D341Med (cell line): ENCODE measurements at regions not wholly inside any gene's neighbourhood (a gene's known extent, or its start where the extent isn't known, plus 50 kb on each side); places are given as distances from the start of the nearest gene placed in this dataset.

ENCODE experiments used
- DNase-seq: peaks from one replicate; pipeline ENCODE4 v3.0.0; 2012; ENCODE audit warnings: low spot score

DNA sequence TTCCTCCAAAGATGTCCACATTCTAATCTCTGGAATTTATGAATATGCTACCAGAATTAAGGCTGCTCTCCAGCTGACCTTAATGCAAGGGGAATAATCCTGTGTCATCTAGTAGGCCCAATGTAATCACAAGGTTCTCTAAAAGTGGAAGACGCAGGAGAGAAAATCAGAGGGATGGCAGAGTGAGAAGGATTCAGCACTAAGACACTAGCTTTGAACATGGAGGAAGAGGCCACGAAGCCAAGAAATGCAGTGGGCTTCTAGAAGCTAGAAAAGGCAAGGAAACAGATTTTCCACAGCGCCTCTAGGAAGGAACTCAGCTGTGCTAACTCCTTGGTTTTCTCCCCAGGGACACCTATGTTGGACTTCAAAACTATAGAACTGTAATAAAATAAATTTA is 240.7 kb upstream of the TRAM1L1 start:
- DNase-seq: no peak

DNA sequence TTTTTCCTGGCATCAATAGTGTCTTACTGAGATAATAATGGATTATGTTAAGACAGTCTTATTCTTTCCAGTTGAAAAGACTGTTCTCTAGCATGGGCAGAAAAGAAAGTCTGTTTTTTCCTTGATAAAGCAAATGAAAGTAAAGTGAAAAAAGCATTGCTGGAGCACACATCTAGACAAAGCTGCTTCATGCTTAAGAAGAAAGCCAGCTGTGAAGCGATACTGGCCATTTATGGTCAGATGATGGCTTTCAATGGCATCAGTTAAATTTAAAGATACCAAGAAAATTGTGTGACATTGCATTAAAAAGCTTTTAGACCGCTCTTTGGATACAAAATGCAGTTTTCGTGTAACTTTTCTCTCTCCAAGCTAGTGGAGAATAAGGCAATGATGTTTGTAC is 242.1 kb upstream of the TRAM1L1 start:
- no peak for DNase-seq

DNA sequence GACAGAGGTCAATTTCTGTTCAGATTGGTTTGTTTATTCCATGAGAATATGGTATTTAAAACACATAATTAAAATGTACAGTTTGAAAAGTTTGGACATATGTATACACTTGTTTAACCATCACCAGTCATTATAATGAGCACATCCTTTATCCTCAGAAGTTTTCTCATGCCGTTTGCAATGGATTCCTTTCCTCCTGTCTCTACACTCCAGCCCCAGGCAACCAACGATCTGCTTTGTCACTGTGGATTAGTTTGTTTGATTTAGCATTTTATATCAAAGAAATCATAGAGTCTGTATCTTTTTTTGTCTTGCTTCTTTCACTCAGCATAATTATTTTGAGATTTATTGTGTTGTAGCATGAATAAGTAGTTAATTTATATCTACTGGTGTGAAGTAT is 243.0 kb upstream of the TRAM1L1 start:
- DNase-seq: no peak

DNA sequence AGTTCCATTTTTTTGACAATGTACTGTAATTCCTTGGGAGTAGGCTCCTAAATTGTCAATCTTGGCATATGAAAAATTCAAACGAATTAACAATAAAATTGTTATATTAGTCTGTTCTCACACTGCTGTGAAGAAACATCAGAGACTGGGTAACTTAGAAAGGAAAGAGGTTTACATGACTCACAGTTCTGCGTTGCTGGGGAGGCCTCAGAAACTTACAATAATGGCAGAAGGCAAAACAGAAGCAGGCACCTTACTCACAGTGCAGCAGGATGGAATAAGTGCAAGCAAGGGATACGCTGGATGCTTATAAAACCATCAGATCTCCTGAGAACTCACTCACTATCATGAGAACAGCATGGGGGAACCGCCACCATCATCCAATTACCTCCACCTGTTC is 246.4 kb upstream of the TRAM1L1 start:
- DNase-seq: no peak

DNA sequence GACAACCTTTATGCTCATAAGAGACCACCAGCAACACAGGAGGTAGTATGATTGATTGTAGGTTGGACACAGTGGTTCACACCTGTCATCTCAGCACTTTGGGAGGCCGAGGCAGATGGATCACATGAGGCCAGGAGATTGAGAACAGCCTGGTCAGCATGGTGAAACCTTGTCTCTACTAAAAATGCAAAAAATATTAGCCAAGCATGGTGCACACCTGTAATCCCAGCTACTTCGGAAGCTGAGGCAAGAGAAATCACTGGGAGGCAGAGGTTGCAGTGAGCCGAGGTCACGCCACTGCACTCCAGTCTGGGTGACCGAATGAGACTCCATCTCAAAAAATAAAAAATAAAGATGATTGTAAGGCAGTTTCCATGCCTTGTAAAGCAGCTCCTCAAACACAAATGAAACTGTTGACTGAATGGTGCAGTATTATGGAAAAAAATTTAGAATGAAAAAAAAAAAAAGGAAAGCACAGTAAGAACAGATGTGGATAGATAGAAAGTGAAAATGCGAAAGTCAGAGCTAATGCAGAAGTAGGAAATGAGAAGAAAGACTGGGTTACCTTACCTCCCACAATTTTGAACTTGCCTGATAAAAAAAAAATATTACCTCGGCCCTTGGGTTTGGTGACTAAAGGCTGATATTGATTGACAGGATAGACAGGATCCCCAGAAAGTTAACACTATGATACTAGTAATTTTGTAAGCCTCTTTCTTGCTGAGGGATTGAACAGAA is 249.2 kb upstream of the TRAM1L1 start:
- no peak for DNase-seq

DNA sequence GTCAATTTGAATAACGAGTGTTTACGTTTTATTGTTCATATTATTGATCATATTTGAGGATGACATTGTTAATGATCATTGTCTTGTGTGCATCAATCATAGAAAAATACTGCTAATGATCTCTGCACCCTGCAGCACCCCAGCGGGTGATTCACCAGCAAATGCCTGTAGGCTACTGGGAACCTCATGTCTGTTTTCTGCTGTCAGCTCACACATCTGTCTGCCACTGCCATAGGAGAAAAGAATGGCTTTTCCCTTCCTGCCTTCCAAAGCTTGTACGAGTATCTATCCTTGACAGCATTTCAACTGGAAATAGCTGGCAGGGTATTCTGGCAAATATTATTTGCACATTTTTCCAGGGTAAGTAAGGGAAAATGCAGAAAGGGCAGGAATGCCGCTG is 272.1 kb upstream of the TRAM1L1 start:
- DNase-seq: no peak

DNA sequence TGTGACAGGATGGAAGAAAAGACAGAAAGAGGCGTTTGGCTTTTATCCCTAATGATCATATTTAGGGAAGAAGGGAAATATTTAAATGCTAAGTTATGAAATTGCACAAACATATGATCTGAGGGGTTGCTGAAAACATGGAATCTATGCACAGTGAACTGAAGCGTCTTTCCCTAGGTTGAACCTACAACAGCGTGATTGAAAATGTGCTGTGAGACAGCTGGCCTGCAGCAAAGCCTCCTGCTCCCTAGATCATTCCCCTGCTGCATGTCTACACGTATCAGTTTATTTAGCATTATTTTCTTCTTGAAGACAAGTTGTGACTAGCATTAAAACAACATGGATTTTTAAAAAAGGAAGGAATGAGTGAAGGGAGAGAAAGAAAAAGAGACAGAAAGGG is 272.5 kb upstream of the TRAM1L1 start:
- DNase-seq: no peak

DNA sequence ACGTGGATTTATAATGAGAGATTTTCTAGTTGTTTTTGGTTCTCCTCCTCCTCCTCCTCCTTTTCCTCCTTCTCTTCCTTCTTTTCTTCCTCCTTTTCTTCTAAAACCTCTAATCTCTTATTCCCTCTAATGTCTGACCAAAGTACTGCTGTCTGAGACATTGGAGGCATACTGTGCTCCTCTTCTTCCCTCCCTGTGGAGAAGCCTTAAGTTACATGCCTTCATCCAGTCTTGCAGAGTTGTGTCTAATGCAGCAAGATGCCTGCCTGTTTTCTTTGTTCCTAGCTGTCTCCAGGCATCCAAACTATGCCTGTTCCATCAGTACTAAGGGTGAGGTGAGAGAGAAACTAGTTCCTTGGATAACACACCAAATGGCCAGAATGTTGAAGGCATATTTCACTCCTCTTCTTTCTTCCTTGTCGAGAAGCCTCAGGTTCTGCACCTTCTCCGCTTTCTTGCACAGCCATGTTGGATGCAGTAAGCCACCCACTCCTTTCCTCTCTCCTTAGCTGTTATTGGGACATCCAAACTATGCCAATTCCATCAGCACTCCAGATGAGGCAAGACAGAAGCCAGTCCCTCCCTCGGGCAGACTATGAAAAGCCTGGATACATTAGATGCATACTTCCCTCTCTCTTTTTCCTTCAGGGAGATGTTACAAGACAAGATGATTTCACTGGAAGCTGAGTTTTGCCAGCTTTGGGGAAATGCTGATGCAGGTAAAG is 285.7 kb upstream of the TRAM1L1 start:
- no peak for DNase-seq

DNA sequence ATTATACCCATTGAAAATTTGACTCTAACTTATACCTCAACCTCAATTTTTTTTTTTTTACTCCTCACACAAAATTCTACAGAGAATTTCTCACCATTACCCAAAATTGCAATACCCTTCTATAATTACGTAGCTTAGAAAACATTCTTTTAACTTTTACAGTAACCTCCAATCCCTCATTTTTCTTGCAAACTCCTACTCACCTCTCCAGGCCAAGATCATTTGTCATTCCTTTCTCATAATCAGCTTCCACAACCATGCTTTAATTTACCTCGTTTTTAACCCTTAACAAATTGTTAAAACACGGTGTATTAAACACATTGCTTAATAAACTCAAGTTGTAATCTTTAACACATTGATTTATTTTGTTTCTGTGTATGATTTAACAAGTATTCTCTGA is 289.7 kb upstream of the TRAM1L1 start:
- DNase-seq: no peak

DNA sequence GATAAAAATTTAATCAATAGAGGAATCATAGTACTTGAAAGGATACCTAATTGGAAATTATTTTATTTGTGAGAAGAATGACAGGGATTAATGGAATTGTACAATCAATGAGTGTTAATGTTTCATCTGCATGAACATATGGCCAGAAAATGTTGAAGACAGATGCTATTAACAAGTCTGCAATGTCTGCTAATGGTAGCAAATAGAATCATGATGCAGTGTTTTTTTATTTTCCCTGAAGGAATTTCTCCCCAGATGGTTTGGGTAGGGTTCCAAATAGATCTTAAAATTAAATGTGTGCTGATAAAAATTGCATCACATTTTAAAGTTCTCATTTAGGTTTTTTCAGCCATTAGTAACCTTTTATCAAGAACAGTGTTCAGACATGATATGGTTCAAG is 291.3 kb upstream of the TRAM1L1 start:
- no peak for DNase-seq

DNA sequence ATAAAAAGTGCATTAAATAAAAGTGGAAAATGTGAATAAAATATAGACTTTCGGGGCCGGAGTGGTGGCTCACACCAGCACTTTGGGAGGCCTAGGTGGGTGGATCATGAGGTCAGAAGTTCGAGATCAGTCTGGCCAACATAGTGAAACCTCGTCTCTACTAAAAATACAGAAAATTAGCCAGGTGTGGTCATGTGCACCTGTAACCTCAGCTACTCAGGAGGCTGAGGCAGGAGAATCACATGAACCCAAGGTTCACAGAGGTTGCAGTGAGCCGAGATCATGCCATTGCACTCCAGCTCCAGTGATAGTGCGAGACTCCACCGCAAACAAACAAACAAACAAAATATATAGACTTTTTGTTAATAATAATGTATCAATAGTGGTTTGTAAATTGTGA is 293.6 kb upstream of the TRAM1L1 start:
- DNase-seq: no peak

DNA sequence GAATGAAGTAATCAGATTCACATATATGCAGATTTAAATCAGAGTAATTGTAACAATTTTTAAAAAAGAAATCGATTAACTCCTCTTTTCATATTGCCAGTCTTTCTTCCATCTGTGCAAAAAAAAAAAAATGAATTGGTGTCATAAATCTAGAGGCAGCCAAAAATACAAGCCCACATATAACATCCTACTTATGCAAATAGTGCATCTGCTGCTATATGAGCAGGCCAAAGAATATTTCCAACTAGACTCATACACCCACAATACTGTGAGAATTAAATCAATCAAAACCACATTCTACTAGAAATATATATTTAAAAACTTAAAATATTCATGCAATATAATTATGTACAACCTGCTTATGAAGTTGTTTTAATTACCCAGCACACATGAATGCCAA is 298.1 kb upstream of the TRAM1L1 start:
- no peak for DNase-seq

DNA sequence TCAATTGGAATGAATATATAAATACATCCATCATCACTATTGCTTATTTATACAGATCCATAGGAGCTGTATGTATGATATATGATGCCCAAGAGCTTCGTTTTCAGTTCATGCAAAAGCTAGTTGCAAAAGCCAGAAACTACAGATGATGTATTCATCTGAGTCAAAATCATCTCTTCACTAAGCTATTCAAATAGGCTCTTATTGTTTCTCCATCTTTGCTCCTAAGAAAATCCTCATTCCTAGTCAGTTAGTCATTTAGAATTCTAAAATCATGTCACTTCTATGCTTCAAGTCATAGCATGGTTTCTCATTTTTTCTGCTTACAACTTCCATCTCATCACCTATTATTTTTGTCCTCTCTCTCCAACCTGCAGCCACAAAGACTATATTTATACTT is 300.1 kb upstream of the TRAM1L1 start:
- no peak for DNase-seq

DNA sequence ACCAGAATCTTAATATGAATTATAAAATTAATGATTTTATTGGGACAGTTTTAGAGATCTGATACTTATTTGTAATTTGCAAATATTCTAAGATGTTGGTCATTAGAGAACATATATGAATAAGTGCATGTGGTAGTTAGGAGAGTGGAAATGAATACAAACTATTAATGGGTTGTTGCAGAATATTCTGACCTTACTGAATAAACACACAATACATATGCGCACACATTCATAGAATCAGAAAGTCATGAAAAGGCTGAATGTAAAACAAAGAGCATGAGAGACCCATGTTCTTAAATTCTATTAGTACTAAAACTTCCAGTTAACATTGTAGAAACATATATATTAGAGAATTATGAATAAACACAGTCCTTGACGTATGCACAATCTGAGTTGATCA is 301.7 kb upstream of the TRAM1L1 start:
- DNase-seq: no peak

DNA sequence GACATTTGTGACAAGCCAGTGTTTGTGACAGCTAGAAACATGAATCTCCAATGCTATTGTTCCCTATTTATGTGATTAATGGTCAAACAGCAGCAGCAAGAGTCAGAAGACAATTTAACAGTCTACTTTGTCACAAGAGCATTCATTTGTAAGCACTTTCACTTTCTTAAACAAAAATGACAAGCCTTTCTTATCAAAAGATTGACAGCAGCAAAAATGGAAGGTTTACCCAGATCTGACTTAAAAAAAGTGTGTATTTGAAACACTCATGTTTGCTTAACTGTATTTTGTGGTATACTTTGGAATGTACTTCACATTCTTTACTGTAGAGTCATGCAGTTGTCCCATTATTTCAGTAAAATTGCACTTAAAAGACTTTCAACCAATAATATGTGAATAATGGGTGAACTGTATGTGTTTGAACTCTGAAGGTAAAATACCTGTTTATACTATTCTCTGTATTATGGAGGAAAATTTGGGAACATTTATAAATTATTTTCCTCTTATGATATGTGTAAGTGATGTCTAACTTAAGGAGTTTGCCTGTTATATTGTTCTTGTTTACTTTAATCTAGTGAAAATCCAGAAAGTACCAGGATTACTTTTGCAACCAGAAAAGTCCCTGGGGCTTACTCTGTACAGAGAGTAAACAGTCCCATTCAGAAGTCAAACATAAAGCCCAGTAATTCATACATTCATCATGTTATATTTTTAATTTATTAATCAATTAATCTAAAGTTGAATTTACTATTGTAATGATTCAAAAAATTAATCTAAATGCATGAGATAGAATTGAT is 314.9 kb upstream of the TRAM1L1 start:
- no peak for DNase-seq

DNA sequence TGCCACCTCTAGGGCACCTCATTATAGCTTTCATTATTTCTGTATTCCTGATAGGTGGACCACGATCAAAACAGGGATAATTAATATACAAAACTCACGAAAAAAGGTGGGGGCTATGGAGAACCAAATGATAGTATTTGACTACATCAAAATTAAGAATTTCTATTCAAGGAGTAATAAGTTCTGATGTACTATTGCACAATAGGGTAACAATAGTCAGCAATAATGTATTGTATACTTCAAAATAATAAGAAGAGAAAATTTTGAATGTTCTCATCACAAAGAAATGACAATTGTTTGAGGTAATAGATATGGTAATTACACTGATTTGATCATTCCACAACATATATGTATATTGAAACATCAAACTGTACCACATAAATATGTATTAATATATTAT is 327.3 kb upstream of the TRAM1L1 start:
- no peak for DNase-seq

DNA sequence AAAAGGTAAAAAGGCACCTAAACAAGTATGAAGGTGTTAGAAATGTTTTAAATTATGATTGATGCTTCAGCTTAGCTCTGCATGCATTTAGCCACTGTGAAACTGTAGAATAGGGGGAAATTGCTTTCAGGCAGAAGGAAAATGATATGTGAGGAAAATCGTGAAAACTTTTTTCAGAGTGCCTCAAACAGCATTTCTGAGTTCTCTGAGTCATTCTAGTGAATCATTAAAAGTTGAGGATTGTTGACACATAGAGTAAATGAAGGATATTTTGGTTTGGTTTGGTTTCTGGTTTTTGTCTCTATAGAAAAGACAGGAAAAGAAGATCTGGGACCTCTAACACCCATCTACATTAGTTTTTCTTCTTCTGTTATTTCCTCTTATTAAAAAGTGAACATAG is 332.5 kb upstream of the TRAM1L1 start:
- DNase-seq: no peak

DNA sequence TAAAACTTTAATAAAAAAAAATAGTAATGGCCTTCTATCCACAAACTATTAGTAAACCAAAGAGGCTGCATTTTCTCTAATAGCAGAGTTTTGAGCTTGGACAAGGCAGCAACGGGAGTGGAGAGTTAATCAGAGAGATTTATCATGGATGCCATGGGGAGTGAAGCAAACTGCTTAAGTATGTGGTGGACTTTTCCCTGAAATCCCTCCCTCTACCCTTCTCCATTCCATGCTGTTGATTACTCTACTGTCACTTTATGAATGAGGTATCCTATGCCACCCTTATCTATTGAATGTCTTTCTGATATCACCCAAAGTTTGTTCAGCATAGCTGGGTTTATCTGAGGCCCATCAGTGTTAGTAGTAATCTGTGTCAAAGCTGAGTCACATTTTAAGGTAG is 335.6 kb upstream of the TRAM1L1 start:
- no peak for DNase-seq

DNA sequence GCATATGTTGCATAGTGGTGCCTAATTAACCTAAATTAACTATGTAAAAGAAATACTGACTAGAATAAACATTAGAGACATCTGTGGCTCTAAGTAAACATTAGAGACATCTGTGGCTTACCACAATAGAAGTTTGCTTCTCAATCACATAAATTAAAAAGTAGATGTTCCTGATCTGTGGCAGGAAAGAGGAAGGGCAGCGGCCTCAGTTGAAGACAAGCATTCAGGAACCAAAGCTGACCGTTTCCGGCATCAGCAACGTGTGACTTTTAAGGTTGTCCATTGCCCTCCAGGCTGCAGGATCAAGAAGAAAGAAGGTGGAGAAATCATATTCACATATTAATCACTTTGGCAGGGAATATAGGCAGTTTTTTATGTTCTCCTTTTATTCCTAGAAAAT is 336.3 kb upstream of the TRAM1L1 start:
- no peak for DNase-seq

DNA sequence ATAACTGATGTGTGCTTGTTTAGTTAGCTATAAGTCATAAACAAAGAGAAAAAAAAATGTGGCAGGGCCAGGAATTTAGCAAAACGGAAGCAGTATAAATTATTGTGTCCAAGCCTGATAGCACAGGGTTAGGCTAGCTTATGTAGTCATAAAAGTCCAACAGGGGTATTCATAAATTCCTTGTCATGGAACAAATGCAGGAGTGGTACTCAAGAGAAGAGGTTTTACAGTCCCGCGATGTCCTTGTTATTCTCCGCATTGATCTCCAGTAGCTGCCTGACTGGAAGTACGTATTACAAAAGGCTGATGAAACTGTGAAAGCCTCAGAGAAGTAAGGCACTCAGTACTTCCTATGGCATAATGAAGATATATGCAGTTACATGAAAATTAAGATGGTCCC is 336.9 kb upstream of the TRAM1L1 start:
- no peak for DNase-seq

DNA sequence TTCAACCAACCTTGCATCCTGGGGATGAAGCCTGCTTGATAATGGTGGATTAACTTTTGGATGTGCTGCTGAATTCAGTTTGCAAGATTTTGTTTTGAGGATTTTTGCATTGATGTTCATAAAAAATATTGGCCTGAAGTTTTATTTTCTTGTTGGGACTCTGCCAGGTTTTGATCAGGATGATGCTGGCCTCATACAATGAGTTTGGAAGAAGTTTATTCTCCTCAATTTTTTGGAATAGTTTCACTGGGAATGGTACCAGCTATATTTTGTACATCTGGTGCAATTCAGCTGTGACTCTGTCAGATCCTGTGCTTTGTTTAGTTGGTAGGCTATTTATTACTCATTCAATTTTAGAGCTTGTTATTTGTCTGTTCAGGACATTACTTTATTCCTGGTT is 340.3 kb upstream of the TRAM1L1 start:
- no peak for DNase-seq

DNA sequence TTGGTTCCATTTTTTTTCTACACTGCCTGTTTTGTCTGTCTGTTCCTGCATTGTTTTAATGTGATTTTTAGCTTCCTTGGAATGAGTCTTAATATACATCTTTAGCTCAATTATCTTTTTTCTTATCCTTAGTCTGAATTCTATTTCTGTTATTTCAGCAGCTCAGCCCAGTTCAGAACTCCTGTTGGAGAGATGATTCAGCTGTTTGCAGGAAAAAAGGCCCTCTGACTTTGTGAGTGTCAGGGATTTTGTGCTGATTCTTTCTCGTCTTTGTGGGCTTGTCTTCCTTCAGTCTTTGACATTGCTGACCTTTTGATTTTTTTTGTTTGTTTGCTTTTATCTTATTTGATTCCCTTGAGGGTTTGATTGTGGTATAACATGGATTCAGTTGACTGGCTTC is 343.2 kb upstream of the TRAM1L1 start:
- DNase-seq: no peak

DNA sequence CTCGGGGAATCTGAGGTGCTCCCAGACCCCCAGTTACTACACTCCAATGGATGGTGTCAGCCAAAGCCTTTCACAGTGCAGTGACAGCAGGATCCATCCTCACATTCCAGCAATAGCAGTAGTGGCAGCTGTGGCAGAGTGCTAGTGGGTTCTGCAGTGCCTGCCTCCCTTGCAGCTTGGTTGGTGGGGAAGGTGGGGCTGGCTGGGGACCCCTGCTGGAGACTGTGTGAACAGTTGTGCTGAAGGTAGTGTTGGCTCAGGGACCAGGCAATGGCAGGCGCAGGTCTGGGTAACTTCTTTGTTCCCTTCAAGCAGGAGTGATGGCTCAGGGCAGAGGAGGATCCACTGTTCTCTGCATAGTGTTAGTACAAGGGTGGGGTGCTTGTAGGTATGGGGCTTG is 343.7 kb upstream of the TRAM1L1 start:
- no peak for DNase-seq
